RWPE2 (cell line): ENCODE measurements at regions not wholly inside any gene's neighbourhood (a gene's known extent, or its start where the extent isn't known, plus 50 kb on each side); places are given as distances from the start of the nearest gene placed in this dataset.

Experiments used
- ATAC-seq: fragments of 200-7000 bp; cut with Tn5 transposase; 3 replicates; pipeline ENCODE4 v1.9.1; 2021; ENCODE audit warnings: low read depth
- DNase-seq: peaks from one replicate; pipeline ENCODE4 v3.0.0-alpha.2; 2020; ENCODE audit warnings: low spot score
- H3K27ac ChIP-seq: fragments of 450-650 bp; 2 replicates; pipeline ENCODE4 v1.5.1; 2017; ENCODE audit warnings: mild to moderate bottlenecking; ENCODE audit not compliant: poor library complexity, severe bottlenecking
- H3K27me3 ChIP-seq: fragments of 250-450 bp; sonication (Bioruptor Pico); 2 replicates; pipeline ENCODE4 v1.5.1; 2021; ENCODE audit warnings: mild to moderate bottlenecking, moderate library complexity; ENCODE audit not compliant: insufficient read depth, poor library complexity, severe bottlenecking
- H3K36me3 ChIP-seq: fragments of 250-450 bp; sonication (Bioruptor Pico); 2 replicates; pipeline ENCODE4 v1.5.1; 2020; ENCODE audit warnings: low read depth, mild to moderate bottlenecking, moderate library complexity
- H3K4me1 ChIP-seq: fragments of 250-450 bp; sonication (Bioruptor Pico); 2 replicates; pipeline ENCODE4 v1.5.1; 2021; ENCODE audit warnings: mild to moderate bottlenecking, moderate library complexity; ENCODE audit not compliant: insufficient read depth, poor library complexity, severe bottlenecking
- H3K4me3 ChIP-seq: fragments of 250-450 bp; sonication (Bioruptor Pico); 2 replicates; pipeline ENCODE4 v1.5.1; 2021; ENCODE audit warnings: mild to moderate bottlenecking, moderate library complexity; ENCODE audit not compliant: severe bottlenecking
- H3K9me3 ChIP-seq: fragments of 250-450 bp; sonication (Bioruptor Pico); 2 replicates; pipeline ENCODE4 v1.5.1; 2021; ENCODE audit warnings: mild to moderate bottlenecking, moderate library complexity; ENCODE audit not compliant: severe bottlenecking
- TF ChIP-seq, protein P1 (sequence below): fragments of 450-650 bp; IDR thresholded peaks from one replicate; pipeline ENCODE4 v1.5.1; 2017; ENCODE audit warnings: mild to moderate bottlenecking, moderate library complexity; ENCODE audit not compliant: poor library complexity, severe bottlenecking

GRCh38 chr5:162301356-162301755 lies 233.8 kb downstream of the GABRG2 start:
- Histone ChIP-seq H3K36me3 (no peaks in the 10 kb centered on the region), H3K27ac (no peak overlapping the region), H3K27me3 (no peaks in the 10 kb centered on the region), H3K9me3 (no peaks in the 10 kb centered on the region), H3K4me1 (no peaks in the 10 kb centered on the region), H3K4me3 (no peak overlapping the region)
- ATAC-seq (no peak), DNase-seq (no peak)
- TF ChIP-seq, protein P1, sequence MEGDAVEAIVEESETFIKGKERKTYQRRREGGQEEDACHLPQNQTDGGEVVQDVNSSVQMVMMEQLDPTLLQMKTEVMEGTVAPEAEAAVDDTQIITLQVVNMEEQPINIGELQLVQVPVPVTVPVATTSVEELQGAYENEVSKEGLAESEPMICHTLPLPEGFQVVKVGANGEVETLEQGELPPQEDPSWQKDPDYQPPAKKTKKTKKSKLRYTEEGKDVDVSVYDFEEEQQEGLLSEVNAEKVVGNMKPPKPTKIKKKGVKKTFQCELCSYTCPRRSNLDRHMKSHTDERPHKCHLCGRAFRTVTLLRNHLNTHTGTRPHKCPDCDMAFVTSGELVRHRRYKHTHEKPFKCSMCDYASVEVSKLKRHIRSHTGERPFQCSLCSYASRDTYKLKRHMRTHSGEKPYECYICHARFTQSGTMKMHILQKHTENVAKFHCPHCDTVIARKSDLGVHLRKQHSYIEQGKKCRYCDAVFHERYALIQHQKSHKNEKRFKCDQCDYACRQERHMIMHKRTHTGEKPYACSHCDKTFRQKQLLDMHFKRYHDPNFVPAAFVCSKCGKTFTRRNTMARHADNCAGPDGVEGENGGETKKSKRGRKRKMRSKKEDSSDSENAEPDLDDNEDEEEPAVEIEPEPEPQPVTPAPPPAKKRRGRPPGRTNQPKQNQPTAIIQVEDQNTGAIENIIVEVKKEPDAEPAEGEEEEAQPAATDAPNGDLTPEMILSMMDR, result no peak

- TF ChIP-seq, protein P1, result no peak
- ATAC-seq (no peak), DNase-seq (no peak)
- Histone ChIP-seq H3K36me3 (no peaks in the 10 kb centered on the region), H3K4me3 (no peak overlapping the region), H3K27me3 (no peaks in the 10 kb centered on the region), H3K9me3 (no peaks in the 10 kb centered on the region), H3K27ac (no peak overlapping the region), H3K4me1 (no peaks in the 10 kb centered on the region)
Measured at GRCh38 chr5:162323466-162323865, 255.9 kb downstream of the GABRG2 start.

- Histone ChIP-seq H3K4me3 (no peak overlapping the region), H3K27ac (no peak overlapping the region)
Measured at GRCh38 chr5:162324328-162324727, 256.8 kb downstream of the GABRG2 start.

DNA sequence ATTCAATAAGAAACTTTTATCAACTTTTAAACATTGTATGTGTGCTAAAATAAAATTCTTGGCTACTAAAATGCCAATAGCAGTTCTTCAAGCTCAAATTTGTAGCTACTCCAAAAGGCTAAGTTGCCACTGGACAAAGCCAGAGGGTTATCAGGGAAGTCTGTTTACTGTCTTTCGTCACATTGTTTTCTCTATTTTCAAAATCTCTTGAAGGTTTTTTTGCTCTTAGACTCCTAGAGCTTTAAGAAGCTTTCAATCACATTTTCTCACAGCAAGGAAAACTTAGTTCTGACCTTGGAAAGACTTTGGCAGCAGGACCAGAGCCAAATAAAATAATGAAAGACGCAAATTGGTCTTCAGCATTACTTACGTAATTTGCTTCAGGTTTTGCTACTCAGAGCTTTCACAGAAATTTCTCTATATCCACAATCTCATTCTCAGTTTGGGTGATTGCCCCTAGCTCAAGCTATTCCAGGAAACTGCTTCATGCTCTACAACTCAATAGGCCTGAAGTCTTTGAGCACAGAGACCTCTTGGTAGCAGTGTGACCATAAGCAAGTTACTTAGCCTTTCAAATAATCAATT lies 257.7 kb downstream of the GABRG2 start:
- H3K9me3 ChIP-seq, result no peaks in the 10 kb centered on the region
- no peaks in the 10 kb centered on the region for H3K27me3 ChIP-seq
- H3K27ac ChIP-seq, result no peak overlapping the region
- no peaks in the 10 kb centered on the region for H3K36me3 ChIP-seq
- ATAC-seq, result no peak
- no peak overlapping the region for H3K4me3 ChIP-seq
- no peak for DNase-seq
- TF ChIP-seq, protein P1, result no peak
- H3K4me1 ChIP-seq, result no peaks in the 10 kb centered on the region

More at GRCh38 chr5:162324328-162324727, 256.8 kb downstream of the GABRG2 start:
- DNase-seq (no peak), ATAC-seq (no peak)
- no peaks in the 10 kb centered on the region for H3K27me3 ChIP-seq
- TF ChIP-seq, protein P1, result no peak
- no peaks in the 10 kb centered on the region for H3K9me3 ChIP-seq
- H3K36me3 ChIP-seq, result no peaks in the 10 kb centered on the region
- no peaks in the 10 kb centered on the region for H3K4me1 ChIP-seq

DNA sequence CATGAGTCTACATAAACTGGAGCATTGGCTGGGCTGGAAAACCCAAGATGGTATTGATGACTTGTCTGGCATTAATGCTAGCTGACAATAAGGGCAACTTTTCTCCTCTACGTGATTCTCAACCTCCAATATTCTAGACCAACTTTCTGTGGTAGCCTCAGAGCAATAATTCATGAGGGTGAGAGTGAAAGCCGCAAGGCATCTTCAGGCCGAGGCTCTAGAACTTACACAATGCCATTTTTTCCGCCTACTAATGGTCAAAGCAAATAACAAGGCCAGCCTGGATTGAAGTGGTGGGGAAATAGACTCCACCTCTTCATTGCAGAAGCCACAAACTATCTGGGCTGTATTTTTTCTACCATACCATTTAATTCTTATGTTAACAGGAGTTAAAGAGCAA lies 267.4 kb downstream of the GABRG2 start:
- Histone ChIP-seq H3K4me1 (no peaks in the 10 kb centered on the region), H3K9me3 (peaks cover 11% of the 10 kb centered on the region), H3K27ac (no peak overlapping the region), H3K36me3 (no peaks in the 10 kb centered on the region), H3K27me3 (no peaks in the 10 kb centered on the region), H3K4me3 (no peak overlapping the region)
- ATAC-seq (no peak), DNase-seq (no peak)
- TF ChIP-seq, protein P1, result no peak
